DOHH2 (cell line): ENCODE measurements at regions not wholly inside any gene's neighbourhood (a gene's known extent, or its start where the extent isn't known, plus 50 kb on each side); places are given as distances from the start of the nearest gene placed in this dataset.
"Not testable (repeated sequence)": the region's sequence is repeated elsewhere in the genome, so short reads cannot be mapped to it uniquely, and the experiment has no call there.

Source experiments
- H3F3A ChIP-seq: fragments of 200-600 bp; sonication (generic), shearing (Covaris generic); 2 replicates; pipeline ENCODE4 v1.6.0; 2016; ENCODE audit warnings: antibody characterized with exemption, mild to moderate bottlenecking; ENCODE audit not compliant: control insufficient read depth, insufficient read depth
- H3K27ac ChIP-seq: fragments of 200-600 bp; sonication (generic); 2 replicates; pipeline ENCODE4 v1.5.1; 2014; ENCODE audit warnings: low read depth, mild to moderate bottlenecking, low read length, moderate library complexity
- H3K27me3 ChIP-seq: fragments of 200-600 bp; sonication (generic); 2 replicates; pipeline ENCODE4 v1.6.1; 2014; ENCODE audit warnings: mild to moderate bottlenecking, low read length, mixed read lengths; ENCODE audit not compliant: control insufficient read depth
- H3K36me3 ChIP-seq: fragments of 200-600 bp; sonication (generic); 2 replicates; pipeline ENCODE4 v1.6.1; 2014; ENCODE audit warnings: mild to moderate bottlenecking, low read length, moderate library complexity, mixed read lengths; ENCODE audit not compliant: control insufficient read depth
- H3K4me1 ChIP-seq: fragments of 200-600 bp; sonication (generic); 2 replicates; pipeline ENCODE4 v1.6.1; 2014; ENCODE audit warnings: mild to moderate bottlenecking, low read length, mixed read lengths; ENCODE audit not compliant: control insufficient read depth
- H3K4me2 ChIP-seq: fragments of 200-600 bp; sonication (generic); 2 replicates; pipeline ENCODE4 v1.6.0; 2014; ENCODE audit warnings: mild to moderate bottlenecking, low read length, moderate library complexity
- H3K4me3 ChIP-seq: fragments of 200-600 bp; sonication (generic); 2 replicates; pipeline ENCODE4 v1.5.1; 2014; ENCODE audit warnings: mild to moderate bottlenecking, low read length, mixed read lengths
- H3K79me2 ChIP-seq: fragments of 200-600 bp; sonication (generic); 2 replicates; pipeline ENCODE4 v1.6.1; 2014; ENCODE audit warnings: mild to moderate bottlenecking, low read length, mixed read lengths; ENCODE audit not compliant: control insufficient read depth
- H3K9me2 ChIP-seq: fragments of 200-600 bp; sonication (generic); replicated peaks from 2 replicates; pipeline ENCODE4 v1.6.1; 2014; ENCODE audit warnings: mild to moderate bottlenecking, low read length, mixed read lengths; ENCODE audit not compliant: control insufficient read depth
- H3K9me3 ChIP-seq: fragments of 200-600 bp; sonication (generic); 2 replicates; pipeline ENCODE4 v1.6.1; 2014; ENCODE audit warnings: antibody characterized with exemption, low read length, mixed read lengths; ENCODE audit not compliant: control insufficient read depth, insufficient read depth
- H4K20me1 ChIP-seq: fragments of 200-600 bp; sonication (generic); 2 replicates; pipeline ENCODE4 v1.6.0; 2014; ENCODE audit warnings: low read depth, mild to moderate bottlenecking, antibody characterized with exemption, low read length, moderate library complexity; ENCODE audit not compliant: control insufficient read depth, insufficient read depth
- EZH2phosphoT487 ChIP-seq: fragments of 200-600 bp; sonication (generic); IDR thresholded peaks from 2 replicates; pipeline ENCODE4 v1.6.1; 2017; ENCODE audit warnings: borderline replicate concordance, mild to moderate bottlenecking, antibody characterized with exemption, low read length, moderate library complexity, mixed read lengths
- TF ChIP-seq, protein P1 (sequence below): fragments of 200-600 bp; sonication (generic); IDR thresholded peaks from one replicate; pipeline ENCODE4 v1.5.1; 2014; ENCODE audit warnings: antibody characterized with exemption, mild to moderate bottlenecking, low read depth, low read length; ENCODE audit not compliant: poor library complexity, severe bottlenecking

DNA sequence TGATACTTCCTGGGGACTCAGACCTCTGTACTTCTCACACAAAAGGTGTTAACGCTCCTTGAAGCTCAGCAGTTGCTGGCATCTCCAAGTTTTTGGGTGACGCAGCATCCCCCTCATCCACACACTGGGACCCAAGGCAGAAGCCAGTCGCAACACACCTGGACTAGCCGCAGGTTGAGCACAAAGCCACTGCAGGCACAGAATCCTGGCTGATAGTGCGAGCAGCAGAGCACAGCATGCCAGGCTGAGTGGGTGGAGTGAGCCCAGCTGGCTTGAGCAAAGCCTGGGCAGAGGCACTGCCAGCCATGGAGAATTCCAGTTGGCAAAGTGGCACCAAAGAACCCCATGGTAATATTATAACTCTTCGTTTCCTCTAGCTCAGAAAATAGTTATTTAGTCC, 873.2 kb upstream of the NDST4 start:
- H3K36me3 ChIP-seq: no peaks in the 10 kb centered on the region
- H3K4me3 ChIP-seq: no peak overlapping the region

DNA sequence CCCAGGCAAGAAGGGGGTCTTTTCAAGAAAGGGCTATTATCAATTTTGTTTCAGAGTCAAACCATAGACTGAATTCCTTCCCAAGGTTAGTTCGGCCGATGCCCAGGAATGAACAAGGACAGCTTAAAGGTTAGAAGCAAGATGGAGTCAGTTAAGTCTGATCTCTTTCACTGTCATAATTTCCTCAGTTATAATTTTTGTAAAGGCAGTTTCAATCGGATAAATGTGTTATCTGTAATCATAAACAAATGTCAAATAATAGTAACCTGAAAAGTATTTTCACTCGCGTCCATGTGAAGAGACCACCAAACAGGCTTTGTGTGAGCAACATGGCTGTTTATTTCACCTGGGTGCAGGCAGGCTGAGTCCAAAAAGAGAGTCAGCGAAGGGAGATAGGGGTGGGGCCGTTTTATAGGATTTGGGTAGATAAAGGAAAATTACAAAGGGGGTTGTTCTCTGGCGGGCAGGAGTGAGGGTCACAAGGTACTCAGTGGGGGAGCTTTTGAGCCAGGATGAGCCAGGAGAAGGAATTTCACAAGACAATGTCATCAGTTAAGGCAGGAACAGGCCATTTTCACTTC, 862.1 kb upstream of the NDST4 start:
- H3K27me3 ChIP-seq, H3K4me2 ChIP-seq, H3K79me2 ChIP-seq, H3F3A ChIP-seq, H3K9me2 ChIP-seq, H3K27ac ChIP-seq, H3K4me1 ChIP-seq, H3K9me3 ChIP-seq, H3K36me3 ChIP-seq, H3K4me3 ChIP-seq, H4K20me1 ChIP-seq: not testable (repeated sequence)

More for the DNA sequence above, 873.2 kb upstream of the NDST4 start:
- Histone ChIP-seq H3K27me3 (no peaks in the 10 kb centered on the region), H3K9me3 (peaks cover 14% of the 10 kb centered on the region; the same call in 1 of the 2 replicates), H3K4me2 (no peak overlapping the region), H3K27ac (no peak overlapping the region), H3K9me2 (no peaks in the 10 kb centered on the region), H4K20me1 (no peaks in the 10 kb centered on the region), H3K79me2 (no peaks in the 10 kb centered on the region), H3K4me1 (no peaks in the 10 kb centered on the region), H3F3A (no peaks in the 10 kb centered on the region)
- no peak for TF ChIP-seq EZH2phosphoT487
- TF ChIP-seq, protein P1, sequence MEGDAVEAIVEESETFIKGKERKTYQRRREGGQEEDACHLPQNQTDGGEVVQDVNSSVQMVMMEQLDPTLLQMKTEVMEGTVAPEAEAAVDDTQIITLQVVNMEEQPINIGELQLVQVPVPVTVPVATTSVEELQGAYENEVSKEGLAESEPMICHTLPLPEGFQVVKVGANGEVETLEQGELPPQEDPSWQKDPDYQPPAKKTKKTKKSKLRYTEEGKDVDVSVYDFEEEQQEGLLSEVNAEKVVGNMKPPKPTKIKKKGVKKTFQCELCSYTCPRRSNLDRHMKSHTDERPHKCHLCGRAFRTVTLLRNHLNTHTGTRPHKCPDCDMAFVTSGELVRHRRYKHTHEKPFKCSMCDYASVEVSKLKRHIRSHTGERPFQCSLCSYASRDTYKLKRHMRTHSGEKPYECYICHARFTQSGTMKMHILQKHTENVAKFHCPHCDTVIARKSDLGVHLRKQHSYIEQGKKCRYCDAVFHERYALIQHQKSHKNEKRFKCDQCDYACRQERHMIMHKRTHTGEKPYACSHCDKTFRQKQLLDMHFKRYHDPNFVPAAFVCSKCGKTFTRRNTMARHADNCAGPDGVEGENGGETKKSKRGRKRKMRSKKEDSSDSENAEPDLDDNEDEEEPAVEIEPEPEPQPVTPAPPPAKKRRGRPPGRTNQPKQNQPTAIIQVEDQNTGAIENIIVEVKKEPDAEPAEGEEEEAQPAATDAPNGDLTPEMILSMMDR: no peak

DNA sequence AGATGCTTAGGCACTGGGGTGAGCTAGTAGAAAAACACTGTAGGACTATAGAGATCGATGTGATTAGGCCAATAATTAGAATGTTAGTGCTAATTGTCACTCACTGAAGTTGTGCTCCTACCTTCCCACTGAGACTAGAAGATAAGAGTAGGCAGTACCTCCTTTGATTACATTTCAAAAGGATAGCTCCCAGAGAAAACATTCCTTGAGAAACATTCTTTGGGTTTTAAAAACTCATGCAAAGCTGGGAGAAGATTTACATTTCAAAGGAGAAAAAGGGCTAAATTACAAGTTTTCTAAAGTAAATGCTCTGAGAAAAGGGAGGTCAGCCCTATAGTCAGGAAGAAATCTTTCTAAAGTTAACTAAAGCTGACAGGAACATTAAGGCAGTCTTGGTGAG, 860.3 kb upstream of the NDST4 start:
- H3K27ac ChIP-seq: no peak overlapping the region
- no peaks in the 10 kb centered on the region for H3K27me3 ChIP-seq
- H3K4me3 ChIP-seq: no peak overlapping the region
- TF ChIP-seq, protein P1: no peak
- TF ChIP-seq EZH2phosphoT487: no peak
- H3K36me3 ChIP-seq: no peaks in the 10 kb centered on the region
- no peaks in the 10 kb centered on the region for H3K9me3 ChIP-seq
- H3F3A ChIP-seq: no peaks in the 10 kb centered on the region
- no peaks in the 10 kb centered on the region for H3K4me1 ChIP-seq
- H3K4me2 ChIP-seq: no peak overlapping the region
- H3K9me2 ChIP-seq: no peaks in the 10 kb centered on the region
- H4K20me1 ChIP-seq: no peaks in the 10 kb centered on the region
- no peaks in the 10 kb centered on the region for H3K79me2 ChIP-seq

DNA sequence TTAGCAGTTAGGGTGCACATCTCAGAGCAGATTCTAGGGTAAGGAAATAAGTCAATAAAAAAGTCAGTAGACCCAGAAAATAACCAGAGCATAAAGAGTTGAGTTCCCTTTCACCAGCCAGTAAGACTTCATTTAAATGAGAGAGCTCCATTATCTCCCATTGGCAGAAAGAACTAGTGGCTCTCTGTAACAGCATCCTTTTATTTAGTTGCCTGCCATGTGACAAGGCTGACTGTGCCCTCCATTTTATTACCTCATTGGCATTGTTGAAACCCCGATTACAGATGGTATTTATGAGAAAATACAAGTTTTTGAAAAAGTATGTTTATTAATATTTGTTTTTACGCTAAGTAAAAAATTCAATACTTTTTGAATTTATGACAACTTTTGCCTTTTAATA, 859.5 kb upstream of the NDST4 start:
- no peaks in the 10 kb centered on the region for H3K4me1 ChIP-seq
- no peak for TF ChIP-seq EZH2phosphoT487
- TF ChIP-seq, protein P1: no peak
- H3K27me3 ChIP-seq: no peaks in the 10 kb centered on the region
- no peak overlapping the region for H3K4me2 ChIP-seq
- no peaks in the 10 kb centered on the region for H4K20me1 ChIP-seq
- no peaks in the 10 kb centered on the region for H3K36me3 ChIP-seq
- H3K79me2 ChIP-seq: no peaks in the 10 kb centered on the region
- no peak overlapping the region for H3K27ac ChIP-seq
- no peaks in the 10 kb centered on the region for H3F3A ChIP-seq
- H3K9me2 ChIP-seq: no peaks in the 10 kb centered on the region
- H3K9me3 ChIP-seq: no peaks in the 10 kb centered on the region
- H3K4me3 ChIP-seq: no peak overlapping the region
